ENCODE measurements at regions not wholly inside any gene's neighbourhood (a gene's known extent, or its start where the extent isn't known, plus 50 kb on each side); places are given as distances from the start of the nearest gene placed in this dataset.
A peak's percentile ranks its signal among the peaks of the same experiment; 100 is the strongest.

GRCh38 chr1:29513357-29513756, 277.0 kb downstream of the PTPRU start:
- TF ChIP-seq FOXK2 (IDR thresholded peaks at IDR 0.05) (no peak), CTBP1 (IDR thresholded peaks at IDR 0.05; ENCODE audit: borderline replicate concordance) (no peak), ZNF384 (IDR thresholded peaks at IDR 0.05) (no peak), ARNT (IDR thresholded peaks at IDR 0.05) (no peak), SP1 (IDR thresholded peaks at IDR 0.05) (no peak), LEF1 (IDR thresholded peaks at IDR 0.05; ENCODE audit: borderline replicate concordance) (no peak), L3MBTL2 (conservative IDR thresholded peaks at IDR 0.05) (0 out of 2 replicates have a peak, but pooled peaks have one; percentile 14)
- CTCF ChIA-PET, result no interaction called here
- POLR2A ChIA-PET, result no interaction called here
- DNase-seq (ENCODE audit: extremely low spot score), result peak; percentile 76

- DNase-seq (ENCODE audit: extremely low spot score), result no peak
- POLR2A ChIA-PET, result no interaction called here
- CTCF ChIA-PET, result no interaction called here
- TF ChIP-seq NFRKB (IDR thresholded peaks at IDR 0.05) (no peak), FOXM1 (IDR thresholded peaks at IDR 0.05; ENCODE audit: borderline replicate concordance) (no peak), BHLHE40 (IDR thresholded peaks at IDR 0.05; ENCODE audit: borderline replicate concordance) (no peak), ZNF384 (IDR thresholded peaks at IDR 0.05) (no peak), SP1 (IDR thresholded peaks at IDR 0.05) (no peak), FOXA1 (IDR thresholded peaks at IDR 0.05) (no peak), HDGF (IDR thresholded peaks at IDR 0.05; ENCODE audit: borderline replicate concordance) (no peak), LEF1 (IDR thresholded peaks at IDR 0.05; ENCODE audit: borderline replicate concordance) (no peak), TARDBP (IDR thresholded peaks at IDR 0.05) (no peak), CTBP1 (IDR thresholded peaks at IDR 0.05; ENCODE audit: borderline replicate concordance) (no peak), ARNT (IDR thresholded peaks at IDR 0.05) (no peak), L3MBTL2 (conservative IDR thresholded peaks at IDR 0.05) (no peak), FOXK2 (IDR thresholded peaks at IDR 0.05) (no peak), SUZ12 (IDR thresholded peaks at IDR 0.05) (no peak)
These were observed 275.1 kb downstream of the PTPRU start for GRCh38 chr1:29511436-29511835.

- DNase-seq (ENCODE audit: extremely low spot score), result no peak
- ChIA-PET POLR2A (no interaction called here), CTCF (no interaction called here)
- TF ChIP-seq, protein P1, sequence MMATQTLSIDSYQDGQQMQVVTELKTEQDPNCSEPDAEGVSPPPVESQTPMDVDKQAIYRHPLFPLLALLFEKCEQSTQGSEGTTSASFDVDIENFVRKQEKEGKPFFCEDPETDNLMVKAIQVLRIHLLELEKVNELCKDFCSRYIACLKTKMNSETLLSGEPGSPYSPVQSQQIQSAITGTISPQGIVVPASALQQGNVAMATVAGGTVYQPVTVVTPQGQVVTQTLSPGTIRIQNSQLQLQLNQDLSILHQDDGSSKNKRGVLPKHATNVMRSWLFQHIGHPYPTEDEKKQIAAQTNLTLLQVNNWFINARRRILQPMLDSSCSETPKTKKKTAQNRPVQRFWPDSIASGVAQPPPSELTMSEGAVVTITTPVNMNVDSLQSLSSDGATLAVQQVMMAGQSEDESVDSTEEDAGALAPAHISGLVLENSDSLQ (IDR thresholded peaks at IDR 0.05), result no peak
- TF ChIP-seq BHLHE40 (IDR thresholded peaks at IDR 0.05; ENCODE audit: borderline replicate concordance) (no peak), L3MBTL2 (conservative IDR thresholded peaks at IDR 0.05) (no peak), SP1 (IDR thresholded peaks at IDR 0.05) (no peak), LEF1 (IDR thresholded peaks at IDR 0.05; ENCODE audit: borderline replicate concordance) (no peak), FOXA1 (IDR thresholded peaks at IDR 0.05) (no peak), ZNF384 (IDR thresholded peaks at IDR 0.05) (no peak), SUZ12 (IDR thresholded peaks at IDR 0.05) (no peak), ARNT (IDR thresholded peaks at IDR 0.05) (no peak), NFRKB (IDR thresholded peaks at IDR 0.05) (no peak), TARDBP (IDR thresholded peaks at IDR 0.05) (no peak), ELF4 (IDR thresholded peaks at IDR 0.05) (no peak), FOXK2 (IDR thresholded peaks at IDR 0.05) (no peak), FOXM1 (IDR thresholded peaks at IDR 0.05; ENCODE audit: borderline replicate concordance) (no peak), HDGF (IDR thresholded peaks at IDR 0.05; ENCODE audit: borderline replicate concordance) (no peak)
These were observed 272.3 kb downstream of the PTPRU start for GRCh38 chr1:29508458-29509107.

DNA sequence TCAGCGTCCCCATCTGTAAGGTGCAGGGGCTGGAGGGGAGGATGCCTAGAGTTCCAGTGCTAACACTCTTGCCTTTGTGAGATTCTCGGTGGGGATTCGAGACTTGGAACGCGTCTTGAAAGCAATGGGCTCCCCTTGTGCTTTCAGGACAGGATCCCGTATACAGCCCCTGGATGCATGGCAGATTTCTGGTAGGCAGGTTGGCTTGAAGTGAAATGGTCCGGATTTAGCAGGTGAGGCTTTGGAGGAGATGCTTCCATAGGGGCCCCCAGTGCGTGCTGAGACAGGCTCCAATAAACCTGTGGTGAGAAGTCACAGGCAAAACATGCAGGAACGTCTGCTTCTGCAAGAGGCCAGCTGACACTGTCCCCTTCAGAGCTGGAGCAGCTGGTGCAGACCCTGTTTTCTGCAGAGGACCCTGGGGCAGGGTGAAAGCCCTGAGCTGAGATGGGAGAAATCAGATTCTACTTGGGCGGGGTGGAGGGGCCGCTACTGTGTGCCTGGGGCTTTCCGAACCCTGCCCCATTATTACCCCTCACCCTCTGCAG, 270.4 kb downstream of the PTPRU start:
- CTCF ChIA-PET, result no interaction called here
- DNase-seq (ENCODE audit: extremely low spot score), result no peak
- POLR2A ChIA-PET, result no interaction called here
- TF ChIP-seq HDGF (IDR thresholded peaks at IDR 0.05; ENCODE audit: borderline replicate concordance) (no peak), SUZ12 (IDR thresholded peaks at IDR 0.05) (no peak), TARDBP (IDR thresholded peaks at IDR 0.05) (no peak), CTBP1 (IDR thresholded peaks at IDR 0.05; ENCODE audit: borderline replicate concordance) (no peak), SP1 (IDR thresholded peaks at IDR 0.05) (no peak), NFRKB (IDR thresholded peaks at IDR 0.05) (no peak), ELF4 (IDR thresholded peaks at IDR 0.05) (no peak), FOXA1 (IDR thresholded peaks at IDR 0.05) (no peak), ZNF384 (IDR thresholded peaks at IDR 0.05) (no peak)

DNA sequence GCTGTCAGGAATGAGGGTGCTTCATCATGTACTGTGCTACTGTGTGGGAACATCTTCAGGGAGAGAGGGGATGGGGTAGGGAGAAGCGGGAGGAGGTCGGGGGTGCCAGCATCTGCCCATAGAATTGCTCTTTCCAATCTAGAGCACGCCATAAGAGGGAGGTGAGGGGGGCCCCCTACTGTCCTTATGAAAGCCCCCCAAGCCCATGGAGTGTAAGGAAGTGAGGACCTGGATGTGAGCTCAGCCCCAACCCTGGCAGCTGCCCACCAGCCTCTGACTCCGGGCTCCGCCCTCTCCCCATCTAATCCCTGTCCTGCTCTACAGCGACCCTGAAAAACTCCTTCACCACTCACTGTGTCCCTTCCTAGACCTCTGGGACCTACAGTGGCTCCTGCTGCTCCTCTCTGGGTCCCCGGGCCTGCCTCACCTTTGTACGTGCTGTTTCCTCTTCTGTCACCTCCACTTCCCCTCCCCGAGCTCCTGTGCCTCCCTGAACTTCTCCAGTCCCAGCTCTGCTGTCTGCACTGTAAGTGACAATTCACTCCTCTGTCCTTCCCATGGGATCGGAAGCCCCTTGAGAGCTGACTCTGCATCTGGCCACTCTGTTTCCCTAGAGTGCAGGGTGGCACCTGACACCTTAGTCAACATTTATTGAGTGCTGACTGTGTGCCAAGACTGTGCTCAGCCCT, 269.4 kb downstream of the PTPRU start:
- CTCF ChIA-PET, result no interaction called here
- DNase-seq (ENCODE audit: extremely low spot score), result no peak
- POLR2A ChIA-PET, result no interaction called here
- no peak for TF ChIP-seq L3MBTL2 (conservative IDR thresholded peaks at IDR 0.05)

DNA sequence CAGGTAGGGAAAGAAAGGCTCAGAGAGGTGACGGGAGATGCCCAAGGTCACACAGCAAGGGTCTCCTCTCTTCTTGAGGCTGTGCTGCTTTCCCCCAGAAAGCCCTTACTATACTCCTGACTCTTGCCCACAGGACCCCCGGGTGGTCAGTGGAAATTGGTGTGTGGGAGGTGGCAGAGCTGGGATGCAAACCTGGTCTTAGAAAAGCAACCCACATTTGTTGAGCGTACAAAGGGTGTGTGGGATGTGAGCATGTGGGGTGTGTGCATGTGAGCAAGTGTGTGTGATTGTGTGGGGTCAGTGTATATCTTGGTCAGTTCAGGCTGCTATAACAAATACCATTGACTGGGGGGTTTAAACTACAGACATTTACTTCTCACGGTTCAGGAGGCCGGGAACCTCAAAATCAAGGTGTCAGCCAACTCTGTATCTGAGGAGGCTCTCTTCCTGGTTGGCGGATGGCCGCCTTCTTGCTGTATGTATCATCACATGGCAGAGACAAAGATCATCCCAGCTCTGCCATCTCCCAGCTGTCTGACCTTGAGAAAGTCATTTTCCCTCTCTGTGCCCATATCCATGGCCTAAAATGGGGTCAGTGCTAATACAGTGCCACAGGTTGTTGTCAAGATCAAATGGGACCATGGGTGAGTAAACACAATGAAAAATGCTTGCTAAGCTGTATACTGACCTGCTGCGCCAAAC, 268.5 kb downstream of the PTPRU start:
- ChIA-PET CTCF (interaction anchor here (0.6 kb wide), 1 partner anchor 825 kb away, joined by 5 read pairs; no protein-coding TSS in a partner anchor), POLR2A (no interaction called here)
- no peak for TF ChIP-seq L3MBTL2 (conservative IDR thresholded peaks at IDR 0.05)
- TF ChIP-seq, protein P1 (IDR thresholded peaks at IDR 0.05), result no peak
- TF ChIP-seq TARDBP (IDR thresholded peaks at IDR 0.05), result no peak
- no peak for TF ChIP-seq ELF4 (IDR thresholded peaks at IDR 0.05)
- no peak for TF ChIP-seq HDGF (IDR thresholded peaks at IDR 0.05; ENCODE audit: borderline replicate concordance)
- TF ChIP-seq ARNT (IDR thresholded peaks at IDR 0.05), result no peak
- no peak for TF ChIP-seq SP1 (IDR thresholded peaks at IDR 0.05)
- no peak for DNase-seq (ENCODE audit: extremely low spot score)
